GM23338 (cell line): ENCODE measurements at regions not wholly inside any gene's neighbourhood (a gene's known extent, or its start where the extent isn't known, plus 50 kb on each side); places are given as distances from the start of the nearest gene placed in this dataset.
"Not testable (repeated sequence)": the region's sequence is repeated elsewhere in the genome, so short reads cannot be mapped to it uniquely, and the experiment has no call there.

Experiments
- ATAC-seq: fragments of 200-7000 bp; cut with Tn5 transposase; 3 replicates; pipeline ENCODE4 v1.9.1; 2020
- DNase-seq: peaks from one replicate; pipeline ENCODE4 v3.0.0-alpha.2; 2015; ENCODE audit warnings: low spot score
- H2AFZ ChIP-seq: fragments of 200-600 bp; sonication (generic); 2 replicates; pipeline ENCODE4 v1.8.0; 2016; ENCODE audit warnings: antibody characterized with exemption, mild to moderate bottlenecking, moderate library complexity
- H3F3A ChIP-seq: fragments of 200-600 bp; sonication (generic); replicated peaks from 2 replicates; pipeline ENCODE4 v1.8.0; 2017; ENCODE audit warnings: antibody characterized with exemption, mixed run types, low read depth
- H3K27ac ChIP-seq: fragments of 200-600 bp; sonication (generic); 2 replicates; pipeline ENCODE4 v1.6.1; 2016; ENCODE audit warnings: low read depth
- H3K27me3 ChIP-seq: fragments of 200-600 bp; sonication (generic); 2 replicates; pipeline ENCODE4 v1.8.0; 2016; ENCODE audit warnings: mild to moderate bottlenecking, mixed run types, moderate library complexity; ENCODE audit not compliant: insufficient read depth
- H3K36me3 ChIP-seq: fragments of 200-600 bp; sonication (generic); 2 replicates; pipeline ENCODE4 v1.8.0; 2016; ENCODE audit warnings: mild to moderate bottlenecking; ENCODE audit not compliant: insufficient read depth
- H3K4me1 ChIP-seq: fragments of 200-600 bp; sonication (generic); 2 replicates; pipeline ENCODE4 v1.8.0; 2016; ENCODE audit warnings: mild to moderate bottlenecking, moderate library complexity; ENCODE audit not compliant: insufficient read depth
- H3K4me2 ChIP-seq: fragments of 200-600 bp; sonication (generic); 2 replicates; pipeline ENCODE4 v1.7.1; 2017; ENCODE audit warnings: mixed run types
- H3K4me3 ChIP-seq: fragments of 200-600 bp; sonication (generic); 2 replicates; pipeline ENCODE4 v1.6.1; 2016; ENCODE audit warnings: mixed run types
- H3K79me2 ChIP-seq: fragments of 200-600 bp; sonication (generic); replicated peaks from 2 replicates; pipeline ENCODE4 v1.8.0; 2017; ENCODE audit warnings: mild to moderate bottlenecking; ENCODE audit not compliant: insufficient read depth
- H3K9me2 ChIP-seq: fragments of 200-600 bp; sonication (generic); 2 replicates; pipeline ENCODE4 v1.8.0; 2017; ENCODE audit not compliant: insufficient read depth
- H4K20me1 ChIP-seq: fragments of 200-600 bp; sonication (generic); replicated peaks from 2 replicates; pipeline ENCODE4 v1.8.0; 2017; ENCODE audit warnings: mild to moderate bottlenecking; ENCODE audit not compliant: insufficient read depth
- H3K27ac Mint-ChIP-seq: 2 replicates; pipeline ENCODE4 v1.8.0; 2020; ENCODE audit warnings: inconsistent platforms, mild to moderate bottlenecking, moderate library complexity, mixed read lengths
- H3K27me3 Mint-ChIP-seq: 3 replicates; pipeline ENCODE4 v1.8.0; 2022; ENCODE audit warnings: low read depth, mild to moderate bottlenecking, moderate library complexity, mixed read lengths, inconsistent platforms; ENCODE audit not compliant: insufficient read depth, poor library complexity
- H3K36me3 Mint-ChIP-seq: 3 replicates; pipeline ENCODE4 v1.8.0; 2021; ENCODE audit warnings: low read depth, mild to moderate bottlenecking, inconsistent platforms, moderate library complexity, mixed read lengths
- H3K4me1 Mint-ChIP-seq: 3 replicates; pipeline ENCODE4 v1.8.0; 2020; ENCODE audit warnings: mild to moderate bottlenecking, inconsistent platforms, mixed read lengths
- H3K4me3 Mint-ChIP-seq: 3 replicates; pipeline ENCODE4 v1.8.0; 2021; ENCODE audit warnings: moderate library complexity, mild to moderate bottlenecking, inconsistent platforms, mixed read lengths
- H3K9me3 Mint-ChIP-seq: 3 replicates; pipeline ENCODE4 v1.8.0; 2020; ENCODE audit warnings: moderate library complexity, mild to moderate bottlenecking, inconsistent platforms, mixed read lengths
- EZH2 ChIP-seq: fragments of 200-600 bp; sonication (generic); IDR thresholded peaks from one replicate; pipeline ENCODE4 v1.8.0; 2017; ENCODE audit warnings: antibody characterized with exemption, mild to moderate bottlenecking, low read depth; ENCODE audit not compliant: unreplicated experiment
- EZH2phosphoT487 ChIP-seq: fragments of 200-600 bp; sonication (generic); IDR thresholded peaks from one replicate; pipeline ENCODE4 v1.8.1; 2018; ENCODE audit warnings: antibody characterized with exemption; ENCODE audit not compliant: unreplicated experiment
- JUNB ChIP-seq: IDR thresholded peaks from one replicate; pipeline ENCODE4 v1.6.1; 2016; ENCODE audit warnings: antibody characterized with exemption; ENCODE audit not compliant: unreplicated experiment
- NANOG ChIP-seq: IDR thresholded peaks from 2 replicates; pipeline ENCODE4 v1.6.1; 2016; ENCODE audit warnings: antibody characterized with exemption, borderline replicate concordance
- STAT1 ChIP-seq: IDR thresholded peaks from one replicate; pipeline ENCODE4 v1.6.1; 2016; ENCODE audit warnings: antibody characterized with exemption; ENCODE audit not compliant: unreplicated experiment
- ZNF331 ChIP-seq: fragments of 250-450 bp; sonication (Bioruptor Pico); IDR thresholded peaks from 2 replicates; pipeline ENCODE4 v1.5.0; 2020; ENCODE audit warnings: low read depth, mild to moderate bottlenecking, moderate library complexity
- TF ChIP-seq, protein P1 (sequence below): IDR thresholded peaks from one replicate; pipeline ENCODE4 v1.6.1; 2018; ENCODE audit warnings: antibody characterized with exemption; ENCODE audit not compliant: unreplicated experiment
- TF ChIP-seq, protein P2 (sequence below): IDR thresholded peaks from 2 replicates; pipeline ENCODE4 v1.6.1; 2016; ENCODE audit warnings: antibody characterized with exemption

DNA sequence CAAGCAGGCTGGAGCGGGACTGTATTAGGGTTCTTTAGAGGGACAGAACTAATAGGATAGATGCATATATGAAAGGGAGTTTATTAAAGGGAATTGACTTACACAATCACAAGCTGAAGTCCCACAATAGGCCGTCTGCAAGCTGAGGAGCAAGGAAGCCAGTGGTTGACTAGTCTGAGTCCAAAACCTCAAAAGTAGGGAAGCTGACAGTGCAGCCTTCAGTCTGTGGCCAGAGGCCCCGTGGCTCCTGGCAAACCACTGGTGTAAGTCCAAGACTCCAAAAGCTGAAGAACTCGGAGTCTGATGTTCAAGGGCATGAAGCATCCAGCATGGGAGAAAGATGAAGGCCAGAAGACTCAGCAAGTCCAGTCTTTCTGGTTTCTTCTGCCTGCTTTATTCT is 281.8 kb downstream of the QKI start:
- DNase-seq, H3K27me3 ChIP-seq, H3K79me2 ChIP-seq, H3K4me1 Mint-ChIP-seq, H3K27ac ChIP-seq, H3K27ac Mint-ChIP-seq, ATAC-seq, H3K4me1 ChIP-seq, H3K4me3 ChIP-seq, H4K20me1 ChIP-seq, H3F3A ChIP-seq, H3K27me3 Mint-ChIP-seq, H2AFZ ChIP-seq, H3K36me3 ChIP-seq, H3K9me3 Mint-ChIP-seq, H3K4me3 Mint-ChIP-seq, H3K9me2 ChIP-seq, H3K36me3 Mint-ChIP-seq, H3K4me2 ChIP-seq: not testable (repeated sequence)

GRCh38 chr6:163695414-163695864 is 280.9 kb downstream of the QKI start:
- H3K4me1 ChIP-seq, result no peaks in the 10 kb centered on the region
- Mint-ChIP-seq H3K4me3 (no peak overlapping the region), H3K4me1 (no peaks in the 10 kb centered on the region; the same call in 2 of the 3 replicates), H3K36me3 (no peaks in the 10 kb centered on the region; the same call in 2 of the 3 replicates), H3K9me3 (no peaks in the 10 kb centered on the region; the same call in 2 of the 3 replicates), H3K27ac (no peak overlapping the region), H3K27me3 (peaks cover 2% of the 10 kb centered on the region)
- H4K20me1 ChIP-seq, result no peaks in the 10 kb centered on the region
- peaks cover 10% of the 10 kb centered on the region for H3K9me2 ChIP-seq
- H3F3A ChIP-seq, result no peaks in the 10 kb centered on the region
- DNase-seq (no peak), ATAC-seq (no peak)
- no peaks in the 10 kb centered on the region for H3K36me3 ChIP-seq
- H3K27ac ChIP-seq, result no peak overlapping the region
- H3K4me3 ChIP-seq, result no peak overlapping the region
- TF ChIP-seq JUNB, result no peak
- TF ChIP-seq ZNF331 (CRISPR knock-in tag), result no peak
- TF ChIP-seq STAT1, result no peak
- TF ChIP-seq, protein P1, sequence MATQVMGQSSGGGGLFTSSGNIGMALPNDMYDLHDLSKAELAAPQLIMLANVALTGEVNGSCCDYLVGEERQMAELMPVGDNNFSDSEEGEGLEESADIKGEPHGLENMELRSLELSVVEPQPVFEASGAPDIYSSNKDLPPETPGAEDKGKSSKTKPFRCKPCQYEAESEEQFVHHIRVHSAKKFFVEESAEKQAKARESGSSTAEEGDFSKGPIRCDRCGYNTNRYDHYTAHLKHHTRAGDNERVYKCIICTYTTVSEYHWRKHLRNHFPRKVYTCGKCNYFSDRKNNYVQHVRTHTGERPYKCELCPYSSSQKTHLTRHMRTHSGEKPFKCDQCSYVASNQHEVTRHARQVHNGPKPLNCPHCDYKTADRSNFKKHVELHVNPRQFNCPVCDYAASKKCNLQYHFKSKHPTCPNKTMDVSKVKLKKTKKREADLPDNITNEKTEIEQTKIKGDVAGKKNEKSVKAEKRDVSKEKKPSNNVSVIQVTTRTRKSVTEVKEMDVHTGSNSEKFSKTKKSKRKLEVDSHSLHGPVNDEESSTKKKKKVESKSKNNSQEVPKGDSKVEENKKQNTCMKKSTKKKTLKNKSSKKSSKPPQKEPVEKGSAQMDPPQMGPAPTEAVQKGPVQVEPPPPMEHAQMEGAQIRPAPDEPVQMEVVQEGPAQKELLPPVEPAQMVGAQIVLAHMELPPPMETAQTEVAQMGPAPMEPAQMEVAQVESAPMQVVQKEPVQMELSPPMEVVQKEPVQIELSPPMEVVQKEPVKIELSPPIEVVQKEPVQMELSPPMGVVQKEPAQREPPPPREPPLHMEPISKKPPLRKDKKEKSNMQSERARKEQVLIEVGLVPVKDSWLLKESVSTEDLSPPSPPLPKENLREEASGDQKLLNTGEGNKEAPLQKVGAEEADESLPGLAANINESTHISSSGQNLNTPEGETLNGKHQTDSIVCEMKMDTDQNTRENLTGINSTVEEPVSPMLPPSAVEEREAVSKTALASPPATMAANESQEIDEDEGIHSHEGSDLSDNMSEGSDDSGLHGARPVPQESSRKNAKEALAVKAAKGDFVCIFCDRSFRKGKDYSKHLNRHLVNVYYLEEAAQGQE, result no peak
- no peaks in the 10 kb centered on the region for H3K27me3 ChIP-seq
- H2AFZ ChIP-seq, result no peak overlapping the region
- no peak overlapping the region for H3K4me2 ChIP-seq
- H3K79me2 ChIP-seq, result no peaks in the 10 kb centered on the region

DNA sequence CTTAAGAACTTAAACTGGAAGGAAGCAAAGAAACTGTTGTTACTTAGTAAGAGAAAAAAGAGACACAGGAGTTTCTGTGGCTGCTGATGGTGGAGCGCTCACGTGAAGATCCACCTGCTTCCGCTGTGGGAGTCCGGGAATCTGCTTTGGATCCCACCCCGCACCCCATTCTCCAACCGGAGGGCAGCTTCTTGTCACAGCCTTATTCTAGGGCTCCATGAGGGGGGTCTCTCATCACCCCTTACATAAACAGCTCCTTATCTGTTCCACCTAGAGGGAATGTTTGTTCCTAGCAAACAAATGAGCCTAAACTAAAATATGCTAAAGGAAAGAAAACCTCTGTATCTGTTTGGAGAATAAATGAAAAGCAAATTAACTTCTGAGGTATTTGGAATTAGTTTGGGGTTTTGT is 280.5 kb downstream of the QKI start:
- no peak overlapping the region for H2AFZ ChIP-seq
- peaks cover 10% of the 10 kb centered on the region for H3K9me2 ChIP-seq
- Mint-ChIP-seq H3K36me3 (no peaks in the 10 kb centered on the region; the same call in 2 of the 3 replicates), H3K27me3 (peaks cover 2% of the 10 kb centered on the region), H3K4me1 (no peaks in the 10 kb centered on the region; the same call in 2 of the 3 replicates), H3K27ac (no peak overlapping the region), H3K4me3 (no peak overlapping the region), H3K9me3 (no peaks in the 10 kb centered on the region; the same call in 2 of the 3 replicates)
- H3K36me3 ChIP-seq, result no peaks in the 10 kb centered on the region
- H3F3A ChIP-seq, result no peaks in the 10 kb centered on the region
- no peaks in the 10 kb centered on the region for H3K27me3 ChIP-seq
- no peak overlapping the region for H3K4me2 ChIP-seq
- no peak for ATAC-seq
- no peak for DNase-seq
- H3K4me1 ChIP-seq, result no peaks in the 10 kb centered on the region
- no peak for TF ChIP-seq STAT1
- TF ChIP-seq JUNB, result no peak
- TF ChIP-seq ZNF331 (CRISPR knock-in tag), result no peak
- no peak for TF ChIP-seq EZH2phosphoT487
- TF ChIP-seq, protein P1, result no peak
- no peak for TF ChIP-seq EZH2
- TF ChIP-seq, protein P2, sequence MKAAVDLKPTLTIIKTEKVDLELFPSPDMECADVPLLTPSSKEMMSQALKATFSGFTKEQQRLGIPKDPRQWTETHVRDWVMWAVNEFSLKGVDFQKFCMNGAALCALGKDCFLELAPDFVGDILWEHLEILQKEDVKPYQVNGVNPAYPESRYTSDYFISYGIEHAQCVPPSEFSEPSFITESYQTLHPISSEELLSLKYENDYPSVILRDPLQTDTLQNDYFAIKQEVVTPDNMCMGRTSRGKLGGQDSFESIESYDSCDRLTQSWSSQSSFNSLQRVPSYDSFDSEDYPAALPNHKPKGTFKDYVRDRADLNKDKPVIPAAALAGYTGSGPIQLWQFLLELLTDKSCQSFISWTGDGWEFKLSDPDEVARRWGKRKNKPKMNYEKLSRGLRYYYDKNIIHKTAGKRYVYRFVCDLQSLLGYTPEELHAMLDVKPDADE, result no peak
- TF ChIP-seq NANOG, result no peak
- H3K27ac ChIP-seq, result no peak overlapping the region
- no peaks in the 10 kb centered on the region for H3K79me2 ChIP-seq
- H3K4me3 ChIP-seq, result no peak overlapping the region
- no peaks in the 10 kb centered on the region for H4K20me1 ChIP-seq
